Common myeloid progenitor, CD34-positive (primary cell): ENCODE measurements at regions not wholly inside any gene's neighbourhood (a gene's known extent, or its start where the extent isn't known, plus 50 kb on each side); places are given as distances from the start of the nearest gene placed in this dataset.
A peak's percentile ranks its signal among the peaks of the same experiment; 100 is the strongest.

Experiments
- CTCF ChIA-PET: fragments of 350-600 bp; sonication (Branson Sonifier 250); formaldehyde crosslinking; loops from one replicate; lab custom pipeline; 2021; ENCODE audit warnings: antibody characterized with exemption; lab: Charles Lee
- POLR2A ChIA-PET: fragments of 350-600 bp; sonication (Branson Sonifier 250); formaldehyde crosslinking; loops from one replicate; lab custom pipeline; 2021; ENCODE audit warnings: antibody characterized with exemption; lab: Charles Lee
- DNase-seq, 3 donors: peaks; one replicate each; pipeline versions ENCODE4 v3.0.0 to v3.0.0-alpha.2; 2013
- H3K27ac ChIP-seq, 2 experiments: 1 replicate in 1 of 2; 2 replicates in 1 of 2; pipeline ENCODE4 v1.7.0; 2013; ENCODE audit warnings: inconsistent platforms in 2 of 2, low read length in 2 of 2, mild to moderate bottlenecking in 2 of 2, low read depth in 1 of 2, moderate library complexity in 1 of 2; ENCODE audit not compliant: severe bottlenecking in 2 of 2, insufficient read depth in 1 of 2, poor library complexity in 1 of 2
- H3K27me3 ChIP-seq, 5 experiments: replicated peaks in 2 of 5; 1 replicate in 3 of 5; 2 replicates in 2 of 5; pipeline versions ENCODE4 v1.6.1 to v1.7.0; 2013; ENCODE audit warnings: low read length in 4 of 5, mild to moderate bottlenecking in 2 of 5, moderate library complexity in 2 of 5, inconsistent platforms in 1 of 5; ENCODE audit not compliant: insufficient read depth in 5 of 5, control insufficient read depth in 4 of 5
- H3K36me3 ChIP-seq, 4 experiments: 1 replicate in 2 of 4; 2 replicates in 2 of 4; pipeline versions ENCODE4 v1.6.1 to v1.7.0; 2013; ENCODE audit warnings: low read length in 3 of 4, control low read depth in 1 of 4, mild to moderate bottlenecking in 1 of 4; ENCODE audit not compliant: control insufficient read depth in 4 of 4, insufficient read depth in 4 of 4
- H3K4me1 ChIP-seq, 4 experiments: 1 replicate in 3 of 4; 2 replicates in 1 of 4; pipeline versions ENCODE4 v1.6.1 to v1.7.1; 2013; ENCODE audit warnings: low read length in 3 of 4, mild to moderate bottlenecking in 3 of 4, control low read depth in 1 of 4, inconsistent platforms in 1 of 4, moderate library complexity in 1 of 4; ENCODE audit not compliant: control insufficient read depth in 4 of 4, insufficient read depth in 4 of 4; ENCODE audit errors: control extremely low read depth in 1 of 4
- H3K4me3 ChIP-seq, 7 experiments: 1 replicate in 4 of 7; 2 replicates in 3 of 7; pipeline versions ENCODE4 v1.5.1 to v1.7.0; 2013; ENCODE audit warnings: mild to moderate bottlenecking in 7 of 7, low read length in 6 of 7, moderate library complexity in 6 of 7, inconsistent platforms in 2 of 7, low read depth in 2 of 7, control low read depth in 1 of 7; ENCODE audit not compliant: insufficient read depth in 4 of 7, control insufficient read depth in 1 of 7; ENCODE audit errors: extremely low read depth in 1 of 7
- H3K9me3 ChIP-seq, 5 experiments: 1 replicate in 4 of 5; 2 replicates in 1 of 5; pipeline versions ENCODE4 v1.6.1 to v1.7.1; 2013; ENCODE audit warnings: low read length in 4 of 5, mild to moderate bottlenecking in 2 of 5, inconsistent platforms in 1 of 5, low read depth in 1 of 5, moderate library complexity in 1 of 5; ENCODE audit not compliant: control insufficient read depth in 4 of 5, insufficient read depth in 2 of 5; ENCODE audit errors: control extremely low read depth in 1 of 5
- WGBS: methylation state at CpG from one replicate; pipeline ENCODE4 v1.1.5; 2013; ENCODE audit not compliant: insufficient coverage; 5-methylcytosine and 5-hydroxymethylcytosine counted together

GRCh38 chr3:21835264-21835663 lies 84.3 kb upstream of the ZNF385D start:
- Histone ChIP-seq H3K27me3 (peaks cover 0 to 3% (median 0%) of the 10 kb centered on the region in 5 experiments), H3K36me3 (no peaks in the 10 kb centered on the region), H3K27ac (no peak overlapping the region), H3K4me3 (no peak overlapping the region), H3K9me3 (no peaks in the 10 kb centered on the region), H3K4me1 (no peaks in the 10 kb centered on the region)
- CTCF ChIA-PET = no interaction called here
- no peak for DNase-seq
- 100% methylated on average over 1 of the region's 2 CpGs for WGBS
- POLR2A ChIA-PET = no interaction called here

GRCh38 chr3:21836227-21836626 lies 85.2 kb upstream of the ZNF385D start:
- Histone ChIP-seq H3K27ac (no peak overlapping the region), H3K36me3 (no peaks in the 10 kb centered on the region), H3K4me3 (no peak overlapping the region), H3K4me1 (no peaks in the 10 kb centered on the region), H3K27me3 (no peaks in the 10 kb centered on the region), H3K9me3 (no peaks in the 10 kb centered on the region)
- CTCF ChIA-PET = no interaction called here
- POLR2A ChIA-PET = no interaction called here
- no CpG with 5 or more reads among the region's 4 CpGs for WGBS
- DNase-seq = no peak

GRCh38 chr3:21839176-21839575 lies 88.2 kb upstream of the ZNF385D start:
- Histone ChIP-seq H3K36me3 (peaks cover 0 to 3% (median 0%) of the 10 kb centered on the region in 4 experiments), H3K27ac (no peak overlapping the region), H3K4me1 (no peaks in the 10 kb centered on the region), H3K27me3 (no peaks in the 10 kb centered on the region), H3K9me3 (no peaks in the 10 kb centered on the region), H3K4me3 (no peak overlapping the region)
- ChIA-PET POLR2A (no interaction called here), CTCF (interaction anchor here (0.7 kb wide), 1 partner anchor 87 kb away, joined by 3 read pairs; no protein-coding TSS in a partner anchor)
- no peak for DNase-seq
- 100% methylated on average over 1 of the region's 1 CpG for WGBS

GRCh38 chr3:21839592-21839991 lies 88.6 kb upstream of the ZNF385D start:
- ChIA-PET CTCF (interaction anchor here (0.7 kb wide), 1 partner anchor 87 kb away, joined by 3 read pairs; no protein-coding TSS in a partner anchor), POLR2A (no interaction called here)
- Histone ChIP-seq H3K4me1 (no peaks in the 10 kb centered on the region), H3K27me3 (no peaks in the 10 kb centered on the region), H3K4me3 (no peak overlapping the region), H3K36me3 (peaks cover 0 to 3% (median 0%) of the 10 kb centered on the region in 4 experiments), H3K9me3 (no peaks in the 10 kb centered on the region), H3K27ac (no peak overlapping the region)
- no CpG with 5 or more reads among the region's 3 CpGs for WGBS
- peak in 2 of 3 donors; percentile 1 to 2 for DNase-seq

GRCh38 chr3:21847005-21847404 lies 96.0 kb upstream of the ZNF385D start:
- POLR2A ChIA-PET = no interaction called here

GRCh38 chr3:21859124-21860081 lies 108.4 kb upstream of the ZNF385D start:
- H3K27me3 ChIP-seq = no peaks in the 10 kb centered on the region
- no peak overlapping the region for H3K27ac ChIP-seq
- ChIA-PET POLR2A (no interaction called here), CTCF (no interaction called here)
- no peak overlapping the region for H3K4me3 ChIP-seq
- H3K9me3 ChIP-seq = no peaks in the 10 kb centered on the region
- WGBS = 80% methylated on average over 9 of the region's 10 CpGs
- no peaks in the 10 kb centered on the region for H3K36me3 ChIP-seq
- peak in 1 of 3 donors; percentile 2 for DNase-seq
- no peaks in the 10 kb centered on the region for H3K4me1 ChIP-seq

More at GRCh38 chr3:21847005-21847404, 96.0 kb upstream of the ZNF385D start:
- H3K9me3 ChIP-seq = no peaks in the 10 kb centered on the region
- WGBS = no CpG with 5 or more reads among the region's 2 CpGs
- H3K27me3 ChIP-seq = no peaks in the 10 kb centered on the region
- H3K27ac ChIP-seq = no peak overlapping the region
- peaks cover 0 to 3% (median 0%) of the 10 kb centered on the region in 4 experiments for H3K36me3 ChIP-seq
- H3K4me1 ChIP-seq = no peaks in the 10 kb centered on the region
- CTCF ChIA-PET = no interaction called here
- peak in 2 of 3 donors; percentile 7 to 21 for DNase-seq
- H3K4me3 ChIP-seq = no peak overlapping the region

GRCh38 chr3:21860082-21860475 lies 109.1 kb upstream of the ZNF385D start:
- POLR2A ChIA-PET = no interaction called here
- CTCF ChIA-PET = no interaction called here
- no CpG with 5 or more reads among the region's 1 CpG for WGBS
- H3K4me1 ChIP-seq = no peaks in the 10 kb centered on the region
- H3K27me3 ChIP-seq = no peaks in the 10 kb centered on the region
- no peak overlapping the region for H3K4me3 ChIP-seq
- H3K9me3 ChIP-seq = no peaks in the 10 kb centered on the region
- H3K36me3 ChIP-seq = no peaks in the 10 kb centered on the region
- H3K27ac ChIP-seq = no peak overlapping the region
- DNase-seq = peak in 1 of 3 donors; percentile 1
